ENCODE measurements at regions not wholly inside any gene's neighbourhood (a gene's known extent, or its start where the extent isn't known, plus 50 kb on each side); places are given as distances from the start of the nearest gene placed in this dataset.

DNA sequence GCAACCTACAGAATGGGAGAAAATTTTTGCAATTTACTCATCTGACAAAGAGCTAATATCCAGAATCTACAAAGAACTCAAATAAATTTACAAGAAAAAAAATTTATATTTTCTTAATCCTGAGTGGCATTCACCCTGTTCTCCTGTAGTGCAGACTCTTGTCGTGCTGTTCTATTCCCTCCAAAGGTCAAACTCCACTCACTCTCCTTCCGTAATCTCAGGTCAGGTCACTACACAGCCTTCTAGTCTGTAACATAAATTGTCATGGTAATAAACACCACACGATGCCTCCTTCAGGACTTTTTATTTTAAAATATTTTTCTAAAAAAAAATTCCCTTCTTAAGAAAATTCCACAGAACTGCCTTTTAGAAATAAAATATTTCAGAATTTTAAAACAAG is 417.9 kb upstream of the GCFC2 start:
- H3F3A ChIP-seq (ENCODE audit: control insufficient read depth, insufficient read depth) = no peaks in the 10 kb centered on the region
- no peaks in the 10 kb centered on the region for H3K9me3 ChIP-seq (ENCODE audit: control insufficient read depth, insufficient read depth, low read length)
- TF ChIP-seq, protein P1, sequence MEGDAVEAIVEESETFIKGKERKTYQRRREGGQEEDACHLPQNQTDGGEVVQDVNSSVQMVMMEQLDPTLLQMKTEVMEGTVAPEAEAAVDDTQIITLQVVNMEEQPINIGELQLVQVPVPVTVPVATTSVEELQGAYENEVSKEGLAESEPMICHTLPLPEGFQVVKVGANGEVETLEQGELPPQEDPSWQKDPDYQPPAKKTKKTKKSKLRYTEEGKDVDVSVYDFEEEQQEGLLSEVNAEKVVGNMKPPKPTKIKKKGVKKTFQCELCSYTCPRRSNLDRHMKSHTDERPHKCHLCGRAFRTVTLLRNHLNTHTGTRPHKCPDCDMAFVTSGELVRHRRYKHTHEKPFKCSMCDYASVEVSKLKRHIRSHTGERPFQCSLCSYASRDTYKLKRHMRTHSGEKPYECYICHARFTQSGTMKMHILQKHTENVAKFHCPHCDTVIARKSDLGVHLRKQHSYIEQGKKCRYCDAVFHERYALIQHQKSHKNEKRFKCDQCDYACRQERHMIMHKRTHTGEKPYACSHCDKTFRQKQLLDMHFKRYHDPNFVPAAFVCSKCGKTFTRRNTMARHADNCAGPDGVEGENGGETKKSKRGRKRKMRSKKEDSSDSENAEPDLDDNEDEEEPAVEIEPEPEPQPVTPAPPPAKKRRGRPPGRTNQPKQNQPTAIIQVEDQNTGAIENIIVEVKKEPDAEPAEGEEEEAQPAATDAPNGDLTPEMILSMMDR (IDR thresholded peaks at IDR 0.05; ENCODE audit: low read depth, low read length, poor library complexity, severe bottlenecking) = no peak
- no peak for TF ChIP-seq EZH2phosphoT487 (IDR thresholded peaks at IDR 0.05; ENCODE audit: borderline replicate concordance, low read length)
- no peak overlapping the region for H3K4me3 ChIP-seq (ENCODE audit: low read length)
- H4K20me1 ChIP-seq (ENCODE audit: control insufficient read depth, insufficient read depth, low read depth, low read length) = no peaks in the 10 kb centered on the region
- no peaks in the 10 kb centered on the region for H3K9me2 ChIP-seq (replicated peaks; ENCODE audit: control insufficient read depth, low read length)
- no peaks in the 10 kb centered on the region for H3K36me3 ChIP-seq (ENCODE audit: control insufficient read depth, low read length)
- H3K4me1 ChIP-seq (ENCODE audit: control insufficient read depth, low read length) = no peaks in the 10 kb centered on the region
- H3K4me2 ChIP-seq (ENCODE audit: low read length) = no peak overlapping the region
- H3K79me2 ChIP-seq (ENCODE audit: control insufficient read depth, low read length) = no peaks in the 10 kb centered on the region
- H3K27ac ChIP-seq (ENCODE audit: low read depth, low read length) = no peak overlapping the region
- H3K27me3 ChIP-seq (ENCODE audit: control insufficient read depth, low read length) = no peaks in the 10 kb centered on the region

DNA sequence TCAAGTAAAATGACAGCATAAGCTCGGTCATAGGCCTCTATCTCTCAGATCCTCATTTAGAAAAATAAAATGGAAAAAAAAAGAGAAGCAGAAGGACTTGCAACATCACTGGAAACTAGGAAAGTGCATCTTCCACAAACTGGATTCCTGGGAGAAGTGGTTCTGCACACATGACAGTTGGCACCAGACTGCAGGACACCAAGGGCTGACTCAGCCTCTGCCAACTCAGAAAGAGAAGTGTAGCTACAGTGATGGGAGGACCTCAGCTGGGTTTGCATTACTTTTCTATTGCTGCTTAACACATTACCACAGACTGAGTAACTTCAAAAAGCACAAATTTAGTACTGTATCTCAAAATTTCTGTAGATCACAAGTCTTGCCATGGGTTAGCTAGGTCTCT is 409.5 kb upstream of the GCFC2 start:
- Histone ChIP-seq H4K20me1 (ENCODE audit: control insufficient read depth, insufficient read depth, low read depth, low read length) (no peaks in the 10 kb centered on the region), H3K36me3 (ENCODE audit: control insufficient read depth, low read length) (no peaks in the 10 kb centered on the region), H3K4me1 (ENCODE audit: control insufficient read depth, low read length) (no peaks in the 10 kb centered on the region), H3K9me3 (ENCODE audit: control insufficient read depth, insufficient read depth, low read length) (no peaks in the 10 kb centered on the region), H3K27me3 (ENCODE audit: control insufficient read depth, low read length) (no peaks in the 10 kb centered on the region), H3K9me2 (replicated peaks; ENCODE audit: control insufficient read depth, low read length) (no peaks in the 10 kb centered on the region), H3K4me2 (ENCODE audit: low read length) (no peak overlapping the region), H3K79me2 (ENCODE audit: control insufficient read depth, low read length) (no peaks in the 10 kb centered on the region), H3K27ac (ENCODE audit: low read depth, low read length) (no peak overlapping the region), H3F3A (ENCODE audit: control insufficient read depth, insufficient read depth) (no peaks in the 10 kb centered on the region), H3K4me3 (ENCODE audit: low read length) (no peak overlapping the region)
- no peak for TF ChIP-seq EZH2phosphoT487 (IDR thresholded peaks at IDR 0.05; ENCODE audit: borderline replicate concordance, low read length)
- TF ChIP-seq, protein P1 (IDR thresholded peaks at IDR 0.05; ENCODE audit: low read depth, low read length, poor library complexity, severe bottlenecking) = no peak

DNA sequence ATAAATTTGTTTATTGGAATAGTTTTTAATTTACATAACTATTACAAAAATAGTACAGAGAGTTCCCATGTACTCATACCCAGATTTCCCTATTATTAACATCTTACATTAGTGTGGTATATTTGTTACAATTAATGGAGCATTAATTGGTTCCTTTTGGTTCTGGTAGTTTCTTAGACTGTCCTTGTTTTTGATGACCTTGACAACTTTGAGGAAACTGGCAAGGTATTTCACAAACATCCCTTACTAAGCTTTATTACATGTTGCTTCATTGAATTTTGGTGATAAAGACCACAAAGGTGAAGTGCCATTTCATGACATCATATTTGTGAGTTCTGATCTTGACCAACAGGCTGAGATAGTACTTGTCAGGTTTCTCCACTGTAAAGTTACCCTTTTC is 379.0 kb upstream of the GCFC2 start:
- Histone ChIP-seq H3K4me3 (ENCODE audit: low read length) (no peak overlapping the region), H3K79me2 (ENCODE audit: control insufficient read depth, low read length) (no peaks in the 10 kb centered on the region), H3F3A (ENCODE audit: control insufficient read depth, insufficient read depth) (no peaks in the 10 kb centered on the region), H3K4me2 (ENCODE audit: low read length) (no peak overlapping the region), H3K9me3 (ENCODE audit: control insufficient read depth, insufficient read depth, low read length) (no peaks in the 10 kb centered on the region), H3K36me3 (ENCODE audit: control insufficient read depth, low read length) (no peaks in the 10 kb centered on the region), H3K9me2 (replicated peaks; ENCODE audit: control insufficient read depth, low read length) (no peaks in the 10 kb centered on the region), H3K27me3 (ENCODE audit: control insufficient read depth, low read length) (no peaks in the 10 kb centered on the region), H3K27ac (ENCODE audit: low read depth, low read length) (no peak overlapping the region), H4K20me1 (ENCODE audit: control insufficient read depth, insufficient read depth, low read depth, low read length) (no peaks in the 10 kb centered on the region), H3K4me1 (ENCODE audit: control insufficient read depth, low read length) (no peaks in the 10 kb centered on the region)
- no peak for TF ChIP-seq EZH2phosphoT487 (IDR thresholded peaks at IDR 0.05; ENCODE audit: borderline replicate concordance, low read length)
- TF ChIP-seq, protein P1 (IDR thresholded peaks at IDR 0.05; ENCODE audit: low read depth, low read length, poor library complexity, severe bottlenecking) = no peak

DNA sequence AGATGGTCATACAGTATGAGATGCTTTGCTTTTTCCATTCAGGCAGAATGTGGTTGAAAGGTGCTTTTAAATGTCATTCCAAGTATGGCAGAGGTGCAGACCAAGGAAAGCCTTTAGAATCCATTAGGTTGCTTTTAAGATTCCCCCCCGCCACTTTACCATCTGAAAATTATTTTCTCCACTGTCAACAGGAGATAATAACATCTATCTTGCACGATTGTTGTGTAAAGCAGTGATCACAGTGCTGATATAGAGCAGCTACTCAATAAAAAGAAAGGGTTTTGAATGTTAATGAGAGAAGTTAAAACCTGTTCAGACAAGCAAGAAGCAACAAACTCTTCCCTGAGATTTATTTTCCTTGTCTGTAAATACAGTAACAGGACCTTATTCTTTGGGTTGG is 372.5 kb upstream of the GCFC2 start:
- Histone ChIP-seq H3K79me2 (ENCODE audit: control insufficient read depth, low read length) (no peaks in the 10 kb centered on the region), H4K20me1 (ENCODE audit: control insufficient read depth, insufficient read depth, low read depth, low read length) (no peaks in the 10 kb centered on the region), H3K27ac (ENCODE audit: low read depth, low read length) (no peak overlapping the region), H3K36me3 (ENCODE audit: control insufficient read depth, low read length) (no peaks in the 10 kb centered on the region), H3K4me1 (ENCODE audit: control insufficient read depth, low read length) (no peaks in the 10 kb centered on the region), H3K9me2 (replicated peaks; ENCODE audit: control insufficient read depth, low read length) (no peaks in the 10 kb centered on the region), H3K9me3 (ENCODE audit: control insufficient read depth, insufficient read depth, low read length) (no peaks in the 10 kb centered on the region), H3K4me2 (ENCODE audit: low read length) (no peak overlapping the region), H3F3A (ENCODE audit: control insufficient read depth, insufficient read depth) (no peaks in the 10 kb centered on the region), H3K4me3 (ENCODE audit: low read length) (no peak overlapping the region), H3K27me3 (ENCODE audit: control insufficient read depth, low read length) (no peaks in the 10 kb centered on the region)
- TF ChIP-seq EZH2phosphoT487 (IDR thresholded peaks at IDR 0.05; ENCODE audit: borderline replicate concordance, low read length) = no peak
- TF ChIP-seq, protein P1 (IDR thresholded peaks at IDR 0.05; ENCODE audit: low read depth, low read length, poor library complexity, severe bottlenecking) = no peak
